ENCODE measurements at regions not wholly inside any gene's neighbourhood (a gene's known extent, or its start where the extent isn't known, plus 50 kb on each side); places are given as distances from the start of the nearest gene placed in this dataset.

- H4K8ac ChIP-seq (ENCODE audit: low read depth in 2 of 2, low read length in 2 of 2): no peak overlapping the region
- no peak overlapping the region for H2AK9ac ChIP-seq (replicated peaks; ENCODE audit: low read depth, low read length, poor library complexity)
- no peak overlapping the region for H2AK5ac ChIP-seq (ENCODE audit: low read depth, low read length)
- H3K4me1 ChIP-seq (ENCODE audit: control insufficient read depth, insufficient read depth, low read length): no peaks in the 10 kb centered on the region
- ChIA-PET CTCF (no interaction called here), POLR2A (ENCODE audit: unreplicated experiment) (no interaction called here)
- H3K9me3 ChIP-seq (ENCODE audit: control insufficient read depth, insufficient read depth, low read length): 0 out of 2 replicates have a peak, but pooled peaks cover 2% of the 10 kb centered on the region
- H4K20me1 ChIP-seq (ENCODE audit: insufficient read depth, low read length): no peaks in the 10 kb centered on the region
- dilution Hi-C loops (cut with HindIII; ENCODE audit: low sequenced_read_pairs, unreplicated experiment) (no loop called here), intact Hi-C loops (cut with micrococcal nuclease) (no loop called here), in situ Hi-C loops (cut with MboI; ENCODE audit: low sequenced_read_pairs) (no loop called here)
- no TSS peak for BruUV-seq (replicated peaks)
- H3K14ac ChIP-seq (replicated peaks; ENCODE audit: low read depth, low read length): no peak overlapping the region
- H3K36me3 ChIP-seq (ENCODE audit: control insufficient read depth, insufficient read depth, low read length): no peaks in the 10 kb centered on the region
- H3K27ac ChIP-seq (ENCODE audit: insufficient read depth, low read length): no peak overlapping the region
- H4K5ac ChIP-seq (ENCODE audit: low read depth, low read length): no peak overlapping the region
- no peak overlapping the region for H3K4ac ChIP-seq (ENCODE audit: low read depth, low read length)
- DNase-seq (no peak), ATAC-seq (ENCODE audit: low read depth) (no peak)
- H3K56ac ChIP-seq (ENCODE audit: extremely low read depth, insufficient read depth, low read length): no peak overlapping the region
- H2BK15ac ChIP-seq (ENCODE audit: low read depth, low read length): no peak overlapping the region
- no peaks in the 10 kb centered on the region for H3K27me3 ChIP-seq (ENCODE audit: control insufficient read depth, insufficient read depth, low read length)
- no peaks in the 10 kb centered on the region for H3K79me1 ChIP-seq (ENCODE audit: low read depth in 1 of 2, low read length in 2 of 2)
- H2BK120ac ChIP-seq (ENCODE audit: low read depth, low read length): no peak overlapping the region
- no peak overlapping the region for H3K23ac ChIP-seq (ENCODE audit: low read depth, low read length)
- WGBS, 2 experiments (ENCODE audit: extremely low coverage in 2 of 2, insufficient read length in 1 of 2): no CpG with 5 or more reads among the region's 4 CpGs
- H3K4me3 ChIP-seq (ENCODE audit: insufficient read depth, low read depth, low read length): no peak overlapping the region
- H4K91ac ChIP-seq (ENCODE audit: insufficient read depth, low read depth, low read length): no peak overlapping the region
- H3K9me1 ChIP-seq (ENCODE audit: insufficient read depth, low read length): no peaks in the 10 kb centered on the region
- H3K4me2 ChIP-seq (ENCODE audit: low read depth, low read length): no peak overlapping the region
- no peak overlapping the region for H2BK5ac ChIP-seq (ENCODE audit: low read depth, low read length, poor library complexity, severe bottlenecking)
- no peak overlapping the region for H3K18ac ChIP-seq (ENCODE audit: low read depth, low read length)
- H2BK20ac ChIP-seq (ENCODE audit: low read depth, low read length): no peak overlapping the region
- no peak for TF ChIP-seq ELK1 (IDR thresholded peaks at IDR 0.05; ENCODE audit: borderline replicate concordance, low read depth, low read length)
- no peak for TF ChIP-seq CEBPB (IDR thresholded peaks at IDR 0.05; ENCODE audit: low read depth, low read length)
- TF ChIP-seq USF2 (IDR thresholded peaks at IDR 0.05; ENCODE audit: low read depth, low read length): no peak
- TF ChIP-seq POLR2A (IDR thresholded peaks at IDR 0.05; ENCODE audit: low read depth, low read length): no peak
- no peak for TF ChIP-seq SMC3 (IDR thresholded peaks at IDR 0.05; ENCODE audit: low read depth, low read length)
- TF ChIP-seq CTCF (conservative IDR thresholded peaks at IDR 0.05; ENCODE audit: low read depth, low read length): no peak
- no peak for TF ChIP-seq RFX5 (IDR thresholded peaks at IDR 0.05; ENCODE audit: low read depth, low read length)
- TF ChIP-seq RCOR1 (IDR thresholded peaks at IDR 0.05; ENCODE audit: insufficient replicate concordance, low read length): no peak
- no peak for TF ChIP-seq NFE2L2 (IDR thresholded peaks at IDR 0.05; ENCODE audit: low read depth, low read length)
- no peak for TF ChIP-seq FOS (IDR thresholded peaks at IDR 0.05; ENCODE audit: low read depth, low read length)
- H3K9ac ChIP-seq (ENCODE audit: low read depth, low read length): no peak overlapping the region
- no peak overlapping the region for H2AFZ ChIP-seq (replicated peaks; ENCODE audit: low read length, poor library complexity)
Measured at GRCh38 chr7:119640861-119641260, 632.1 kb upstream of the KCND2 start.

Data from IMR-90 (cell line).